ENCODE measurements at regions not wholly inside any gene's neighbourhood (a gene's known extent, or its start where the extent isn't known, plus 50 kb on each side); places are given as distances from the start of the nearest gene placed in this dataset.

- peak; percentile 34 for DNase-seq (ENCODE audit: low read depth)
These were observed 173.7 kb upstream of the FAT4 start for GRCh38 chr4:125140966-125141495.

GRCh38 chr4:125135652-125136051 lies 179.1 kb upstream of the FAT4 start:
- DNase-seq (ENCODE audit: low read depth): no peak

GRCh38 chr4:125132729-125133128 lies 182.0 kb upstream of the FAT4 start:
- no peak for DNase-seq (ENCODE audit: low read depth)

GRCh38 chr4:125131891-125132680 lies 182.7 kb upstream of the FAT4 start:
- no peak for DNase-seq (ENCODE audit: low read depth)

- DNase-seq (ENCODE audit: low read depth): no peak
These were observed 189.5 kb upstream of the FAT4 start for GRCh38 chr4:125125276-125125675.

- no peak for DNase-seq (ENCODE audit: low read depth)
These were observed 191.1 kb upstream of the FAT4 start for GRCh38 chr4:125123570-125124109.

GRCh38 chr4:125121581-125121980 lies 193.2 kb upstream of the FAT4 start:
- DNase-seq (ENCODE audit: low read depth): no peak

- no peak for DNase-seq (ENCODE audit: low read depth)
These were observed 198.3 kb upstream of the FAT4 start for GRCh38 chr4:125116431-125116830.

- DNase-seq (ENCODE audit: low read depth): no peak
These were observed 198.8 kb upstream of the FAT4 start for GRCh38 chr4:125115941-125116340.

GRCh38 chr4:125115476-125115875 lies 199.3 kb upstream of the FAT4 start:
- no peak for DNase-seq (ENCODE audit: low read depth)

- DNase-seq (ENCODE audit: low read depth): no peak
These were observed 202.2 kb upstream of the FAT4 start for GRCh38 chr4:125112536-125112935.

GRCh38 chr4:125111323-125111722 lies 203.4 kb upstream of the FAT4 start:
- DNase-seq (ENCODE audit: low read depth): no peak

GRCh38 chr4:125105561-125105960 lies 209.2 kb upstream of the FAT4 start:
- no peak for DNase-seq (ENCODE audit: low read depth)

- DNase-seq (ENCODE audit: low read depth): no peak
These were observed 210.1 kb upstream of the FAT4 start for GRCh38 chr4:125104616-125105015.

GRCh38 chr4:125101719-125102118 lies 213.0 kb upstream of the FAT4 start:
- DNase-seq (ENCODE audit: low read depth): no peak

- DNase-seq (ENCODE audit: low read depth): no peak
These were observed 217.0 kb upstream of the FAT4 start for GRCh38 chr4:125097729-125098128.

GRCh38 chr4:125096662-125097061 lies 218.1 kb upstream of the FAT4 start:
- DNase-seq (ENCODE audit: low read depth): peak; percentile 12

GRCh38 chr4:125091541-125091940 lies 223.2 kb upstream of the FAT4 start:
- no peak for DNase-seq (ENCODE audit: low read depth)

- no peak for DNase-seq (ENCODE audit: low read depth)
These were observed 223.7 kb upstream of the FAT4 start for GRCh38 chr4:125091101-125091500.

- no peak for DNase-seq (ENCODE audit: low read depth)
These were observed 230.1 kb upstream of the FAT4 start for GRCh38 chr4:125084608-125085007.

- no peak for DNase-seq (ENCODE audit: low read depth)
These were observed 231.9 kb upstream of the FAT4 start for GRCh38 chr4:125082729-125083417.

GRCh38 chr4:125072269-125072668 lies 242.5 kb upstream of the FAT4 start:
- DNase-seq (ENCODE audit: low read depth): no peak

- DNase-seq (ENCODE audit: low read depth): peak; percentile 12
These were observed 243.9 kb upstream of the FAT4 start for GRCh38 chr4:125070861-125071260.

Measured in renal cortical epithelial cell (primary cell).